ENCODE measurements at regions not wholly inside any gene's neighbourhood (a gene's known extent, or its start where the extent isn't known, plus 50 kb on each side); places are given as distances from the start of the nearest gene placed in this dataset.
A peak's percentile ranks its signal among the peaks of the same experiment; 100 is the strongest.

GRCh38 chr13:106302011-106302410, 233.5 kb downstream of the EFNB2 start:
- no peak for TF ChIP-seq CTCF (IDR thresholded peaks at IDR 0.05; ENCODE audit: poor library complexity, severe bottlenecking)
- Histone ChIP-seq H3K27ac (ENCODE audit: poor library complexity, severe bottlenecking) (no peak overlapping the region), H3K4me3 (ENCODE audit: severe bottlenecking) (no peak overlapping the region), H3K27me3 (ENCODE audit: insufficient read depth, poor library complexity, severe bottlenecking) (no peaks in the 10 kb centered on the region), H3K4me1 (ENCODE audit: insufficient read depth, poor library complexity, severe bottlenecking) (peaks cover 6% of the 10 kb centered on the region), H3K36me3 (ENCODE audit: low read depth) (no peaks in the 10 kb centered on the region), H3K9me3 (ENCODE audit: severe bottlenecking) (peaks cover 6% of the 10 kb centered on the region)
- ATAC-seq (ENCODE audit: low read depth) = peak; percentile 68
- no peak for DNase-seq (ENCODE audit: low spot score)

GRCh38 chr13:106299621-106300020, 235.8 kb downstream of the EFNB2 start:
- no peak overlapping the region for H3K27ac ChIP-seq (ENCODE audit: poor library complexity, severe bottlenecking)
- no peak for ATAC-seq (ENCODE audit: low read depth)
- peaks cover 4% of the 10 kb centered on the region for H3K9me3 ChIP-seq (ENCODE audit: severe bottlenecking)
- no peaks in the 10 kb centered on the region for H3K36me3 ChIP-seq (ENCODE audit: low read depth)
- TF ChIP-seq CTCF (IDR thresholded peaks at IDR 0.05; ENCODE audit: poor library complexity, severe bottlenecking) = no peak
- H3K27me3 ChIP-seq (ENCODE audit: insufficient read depth, poor library complexity, severe bottlenecking) = no peaks in the 10 kb centered on the region
- H3K4me1 ChIP-seq (ENCODE audit: insufficient read depth, poor library complexity, severe bottlenecking) = peaks cover 6% of the 10 kb centered on the region
- no peak for DNase-seq (ENCODE audit: low spot score)
- H3K4me3 ChIP-seq (ENCODE audit: severe bottlenecking) = no peak overlapping the region

GRCh38 chr13:106297283-106297682, 238.2 kb downstream of the EFNB2 start:
- Histone ChIP-seq H3K4me3 (ENCODE audit: severe bottlenecking) (no peak overlapping the region), H3K27me3 (ENCODE audit: insufficient read depth, poor library complexity, severe bottlenecking) (no peaks in the 10 kb centered on the region), H3K9me3 (ENCODE audit: severe bottlenecking) (no peaks in the 10 kb centered on the region), H3K36me3 (ENCODE audit: low read depth) (no peaks in the 10 kb centered on the region), H3K27ac (ENCODE audit: poor library complexity, severe bottlenecking) (no peak overlapping the region), H3K4me1 (ENCODE audit: insufficient read depth, poor library complexity, severe bottlenecking) (peaks cover 6% of the 10 kb centered on the region)
- DNase-seq (ENCODE audit: low spot score) (no peak), ATAC-seq (ENCODE audit: low read depth) (no peak)
- no peak for TF ChIP-seq CTCF (IDR thresholded peaks at IDR 0.05; ENCODE audit: poor library complexity, severe bottlenecking)

GRCh38 chr13:106296723-106297122, 238.7 kb downstream of the EFNB2 start:
- Histone ChIP-seq H3K27me3 (ENCODE audit: insufficient read depth, poor library complexity, severe bottlenecking) (no peaks in the 10 kb centered on the region), H3K4me1 (ENCODE audit: insufficient read depth, poor library complexity, severe bottlenecking) (peaks cover under 1% of the 10 kb centered on the region), H3K4me3 (ENCODE audit: severe bottlenecking) (no peak overlapping the region), H3K27ac (ENCODE audit: poor library complexity, severe bottlenecking) (no peak overlapping the region), H3K36me3 (ENCODE audit: low read depth) (no peaks in the 10 kb centered on the region), H3K9me3 (ENCODE audit: severe bottlenecking) (no peaks in the 10 kb centered on the region)
- no peak for ATAC-seq (ENCODE audit: low read depth)
- DNase-seq (ENCODE audit: low spot score) = no peak
- TF ChIP-seq CTCF (IDR thresholded peaks at IDR 0.05; ENCODE audit: poor library complexity, severe bottlenecking) = no peak

GRCh38 chr13:106295971-106296370, 239.5 kb downstream of the EFNB2 start:
- Histone ChIP-seq H3K9me3 (ENCODE audit: severe bottlenecking) (no peaks in the 10 kb centered on the region), H3K4me3 (ENCODE audit: severe bottlenecking) (no peak overlapping the region), H3K4me1 (ENCODE audit: insufficient read depth, poor library complexity, severe bottlenecking) (peaks cover 3% of the 10 kb centered on the region), H3K27ac (ENCODE audit: poor library complexity, severe bottlenecking) (no peak overlapping the region), H3K36me3 (ENCODE audit: low read depth) (no peaks in the 10 kb centered on the region), H3K27me3 (ENCODE audit: insufficient read depth, poor library complexity, severe bottlenecking) (no peaks in the 10 kb centered on the region)
- TF ChIP-seq CTCF (IDR thresholded peaks at IDR 0.05; ENCODE audit: poor library complexity, severe bottlenecking) = no peak
- DNase-seq (ENCODE audit: low spot score) = no peak
- no peak for ATAC-seq (ENCODE audit: low read depth)

All from RWPE2 (cell line).